GM18499 (cell line): ENCODE measurements at regions not wholly inside any gene's neighbourhood (a gene's known extent, or its start where the extent isn't known, plus 50 kb on each side); places are given as distances from the start of the nearest gene placed in this dataset.
"Not testable (repeated sequence)": the region's sequence is repeated elsewhere in the genome, so short reads cannot be mapped to it uniquely, and the experiment has no call there.

Experiments
- ATAC-seq: cut with Tn5 transposase; IDR thresholded peaks from one replicate; pipeline ENCODE4 v1.9.1; 2021; ENCODE audit warnings: moderate number of reproducible peaks; ENCODE audit not compliant: insufficient read depth, unreplicated experiment

- ATAC-seq, result no peak
Measured at GRCh38 chr1:221530791-221531190, 211.1 kb downstream of the DUSP10 start.

GRCh38 chr1:221532071-221532773 lies 209.7 kb downstream of the DUSP10 start:
- ATAC-seq, result no peak

- ATAC-seq, result no peak
Measured at GRCh38 chr1:221541296-221541695, 200.6 kb downstream of the DUSP10 start.

- no peak for ATAC-seq
Measured at GRCh38 chr1:221543529-221544120, 198.3 kb downstream of the DUSP10 start.

- ATAC-seq, result no peak
Measured at GRCh38 chr1:221548942-221549341, 192.9 kb downstream of the DUSP10 start.

GRCh38 chr1:221549815-221550214 lies 192.1 kb downstream of the DUSP10 start:
- ATAC-seq, result no peak

- ATAC-seq, result not testable (repeated sequence)
Measured at GRCh38 chr1:221552792-221553191, 189.1 kb downstream of the DUSP10 start.

- ATAC-seq, result no peak
Measured at GRCh38 chr1:221555689-221556433, 186.0 kb downstream of the DUSP10 start.

- no peak for ATAC-seq
Measured at GRCh38 chr1:221556435-221556834, 185.5 kb downstream of the DUSP10 start.

- no peak for ATAC-seq
Measured at GRCh38 chr1:221557013-221557412, 184.9 kb downstream of the DUSP10 start.

GRCh38 chr1:221558396-221558795 lies 183.5 kb downstream of the DUSP10 start:
- ATAC-seq, result no peak

GRCh38 chr1:221559911-221560310 lies 182.0 kb downstream of the DUSP10 start:
- ATAC-seq, result no peak

GRCh38 chr1:221562542-221563475 lies 179.1 kb downstream of the DUSP10 start:
- no peak for ATAC-seq

GRCh38 chr1:221563476-221563921 lies 178.4 kb downstream of the DUSP10 start:
- ATAC-seq, result no peak

- no peak for ATAC-seq
Measured at GRCh38 chr1:221564891-221565290, 177.0 kb downstream of the DUSP10 start.

GRCh38 chr1:221565711-221566110 lies 176.2 kb downstream of the DUSP10 start:
- no peak for ATAC-seq

- ATAC-seq, result no peak
Measured at GRCh38 chr1:221567859-221568507, 173.9 kb downstream of the DUSP10 start.

- no peak for ATAC-seq
Measured at GRCh38 chr1:221573756-221574155, 168.1 kb downstream of the DUSP10 start.

GRCh38 chr1:221574529-221574928 lies 167.4 kb downstream of the DUSP10 start:
- no peak for ATAC-seq

GRCh38 chr1:221575605-221576004 lies 166.3 kb downstream of the DUSP10 start:
- ATAC-seq, result no peak
